HL-60 (cell line): ENCODE measurements at regions not wholly inside any gene's neighbourhood (a gene's known extent, or its start where the extent isn't known, plus 50 kb on each side); places are given as distances from the start of the nearest gene placed in this dataset.
"Not testable (repeated sequence)": the region's sequence is repeated elsewhere in the genome, so short reads cannot be mapped to it uniquely, and the experiment has no call there.

Source experiments
- DNase-seq, 2 experiments: peaks; one replicate each; pipeline ENCODE4 v3.0.0-alpha.2; 2010 to 2020; ENCODE audit warnings: low read depth in 1 of 2, low spot score in 1 of 2
- H3K27ac ChIP-seq: fragments of 250-450 bp; sonication (Bioruptor Pico); replicated peaks from 2 replicates; pipeline ENCODE4 v1.5.1; 2020; ENCODE audit warnings: mild to moderate bottlenecking, moderate library complexity
- H3K27me3 ChIP-seq: fragments of 250-450 bp; sonication (Bioruptor Pico); 2 replicates; pipeline ENCODE4 v1.5.1; 2021; ENCODE audit warnings: mild to moderate bottlenecking, moderate library complexity; ENCODE audit not compliant: insufficient read depth, poor library complexity, severe bottlenecking
- H3K4me3 ChIP-seq: replicated peaks from 2 replicates; pipeline ENCODE4 v1.5.1; 2011; ENCODE audit warnings: mild to moderate bottlenecking, control low read depth, low read length; ENCODE audit not compliant: insufficient read depth
- CTCF ChIP-seq: IDR thresholded peaks from one replicate; pipeline ENCODE4 v1.5.1; 2011; ENCODE audit warnings: low read length, control low read depth, inconsistent platforms; ENCODE audit not compliant: insufficient read depth
- GABPA ChIP-seq: IDR thresholded peaks from 2 replicates; pipeline ENCODE4 v1.6.1; 2012; ENCODE audit warnings: low read depth
- POLR2AphosphoS5 ChIP-seq: IDR thresholded peaks from 2 replicates; pipeline ENCODE4 v1.6.1; 2012; ENCODE audit warnings: low read depth
- REST ChIP-seq: IDR thresholded peaks from 2 replicates; pipeline ENCODE4 v1.6.1; 2012; ENCODE audit warnings: low read depth; ENCODE audit not compliant: insufficient replicate concordance
- SPI1 ChIP-seq: IDR thresholded peaks from 2 replicates; pipeline ENCODE4 v1.6.1; 2012; ENCODE audit warnings: low read depth, mild to moderate bottlenecking, borderline replicate concordance

GRCh38 chr4:131348263-131348662, 1800.8 kb upstream of the PCDH10 start:
- Histone ChIP-seq H3K4me3 (no peak overlapping the region), H3K27ac (no peak overlapping the region), H3K27me3 (no peaks in the 10 kb centered on the region)
- no peak for DNase-seq
- TF ChIP-seq SPI1 (no peak), POLR2AphosphoS5 (no peak), REST (no peak), CTCF (no peak), GABPA (no peak)

- H3K27me3 ChIP-seq, H3K4me3 ChIP-seq, DNase-seq: not testable (repeated sequence)
Observed at GRCh38 chr4:131352371-131352770, 1796.7 kb upstream of the PCDH10 start.

GRCh38 chr4:131366714-131367113, 1782.4 kb upstream of the PCDH10 start:
- Histone ChIP-seq H3K4me3 (no peak overlapping the region), H3K27ac (no peak overlapping the region), H3K27me3 (no peaks in the 10 kb centered on the region)
- TF ChIP-seq SPI1 (no peak), CTCF (no peak), REST (no peak), GABPA (no peak), POLR2AphosphoS5 (no peak)
- no peak for DNase-seq

More at GRCh38 chr4:131352371-131352770, 1796.7 kb upstream of the PCDH10 start:
- H3K27ac ChIP-seq, result not testable (repeated sequence)

GRCh38 chr4:131367441-131367840, 1781.7 kb upstream of the PCDH10 start:
- Histone ChIP-seq H3K27ac (no peak overlapping the region), H3K27me3 (no peaks in the 10 kb centered on the region), H3K4me3 (no peak overlapping the region)
- DNase-seq, result no peak
- TF ChIP-seq CTCF (no peak), POLR2AphosphoS5 (no peak), GABPA (no peak), SPI1 (no peak), REST (no peak)
